ENCODE measurements at regions not wholly inside any gene's neighbourhood (a gene's known extent, or its start where the extent isn't known, plus 50 kb on each side); places are given as distances from the start of the nearest gene placed in this dataset.

DNA sequence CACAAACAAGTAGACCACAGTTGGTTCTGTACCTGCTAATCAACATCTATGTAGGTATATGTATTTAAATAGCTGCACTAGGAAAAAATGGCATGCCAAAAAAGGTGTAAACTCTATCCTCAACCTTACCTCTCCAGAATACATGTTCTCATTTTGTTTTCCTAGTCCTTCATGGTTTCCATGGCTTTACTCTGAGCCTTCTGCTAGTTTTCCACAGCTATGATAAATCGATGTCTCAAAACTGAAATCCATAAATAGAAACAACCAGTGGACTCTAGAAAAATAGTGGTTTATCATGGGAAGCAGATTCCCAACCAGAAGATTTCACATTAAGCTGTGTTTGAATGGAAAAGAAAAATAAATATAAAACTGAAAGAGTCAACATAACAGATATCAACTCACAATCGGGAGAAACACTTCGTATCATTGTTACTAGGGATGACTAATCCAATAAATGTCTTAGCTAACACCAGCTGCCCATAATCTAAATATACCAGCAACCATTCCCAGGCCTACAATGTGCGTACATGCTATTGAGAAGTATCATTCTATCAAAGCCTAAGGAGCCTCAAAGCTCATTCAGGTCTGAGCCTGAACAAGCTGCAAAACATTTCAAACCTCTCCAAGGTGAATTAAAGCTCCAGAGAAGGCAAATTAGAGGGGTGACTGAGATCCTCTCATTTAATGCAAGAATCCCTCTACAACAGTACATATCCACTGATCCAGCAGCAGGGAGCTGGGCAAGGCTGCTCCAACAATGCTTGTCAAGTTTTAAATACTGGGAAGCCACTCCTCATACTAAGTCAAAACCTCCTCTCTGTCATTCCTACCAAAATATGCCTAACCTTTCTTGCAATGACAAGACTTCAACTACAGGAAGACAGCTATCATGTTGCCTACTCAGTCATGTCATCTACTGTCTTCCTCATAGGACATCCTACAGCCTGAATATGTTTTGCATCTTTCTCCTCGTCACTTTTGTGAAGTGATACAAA lies 90.2 kb downstream of the KCTD12 start:
- no peak for DNase-seq (ENCODE audit: low read depth in 2 of 2)

DNA sequence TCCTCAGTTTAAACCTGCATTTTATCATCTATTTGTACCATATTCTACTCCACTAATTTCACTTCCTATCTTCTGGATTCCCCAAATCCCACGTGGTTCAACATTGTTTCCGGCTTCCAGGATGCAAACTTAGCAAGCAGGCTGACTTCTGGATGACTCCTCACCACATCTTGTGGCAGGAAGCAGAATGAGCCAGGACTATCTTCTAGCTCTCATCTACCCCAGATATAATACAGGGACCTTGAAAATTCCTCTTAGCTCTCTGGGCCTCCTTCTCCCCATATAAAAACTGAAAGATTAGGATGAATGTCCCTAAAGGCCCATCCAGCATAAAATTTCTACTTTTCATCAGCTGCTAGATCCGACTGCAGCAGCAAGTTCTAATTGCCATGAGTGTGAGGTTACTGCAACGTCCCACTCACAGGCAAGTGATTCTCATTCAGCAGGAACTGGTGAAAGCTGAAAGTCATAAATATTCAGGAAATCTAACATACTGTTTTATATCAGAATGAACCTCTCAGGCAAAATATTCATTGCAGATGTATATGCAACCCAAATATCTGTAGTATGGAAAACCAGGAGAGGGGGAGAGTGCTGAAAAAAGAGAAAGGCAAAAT lies 93.4 kb downstream of the KCTD12 start:
- no peak for DNase-seq (ENCODE audit: low read depth in 2 of 2)

DNA sequence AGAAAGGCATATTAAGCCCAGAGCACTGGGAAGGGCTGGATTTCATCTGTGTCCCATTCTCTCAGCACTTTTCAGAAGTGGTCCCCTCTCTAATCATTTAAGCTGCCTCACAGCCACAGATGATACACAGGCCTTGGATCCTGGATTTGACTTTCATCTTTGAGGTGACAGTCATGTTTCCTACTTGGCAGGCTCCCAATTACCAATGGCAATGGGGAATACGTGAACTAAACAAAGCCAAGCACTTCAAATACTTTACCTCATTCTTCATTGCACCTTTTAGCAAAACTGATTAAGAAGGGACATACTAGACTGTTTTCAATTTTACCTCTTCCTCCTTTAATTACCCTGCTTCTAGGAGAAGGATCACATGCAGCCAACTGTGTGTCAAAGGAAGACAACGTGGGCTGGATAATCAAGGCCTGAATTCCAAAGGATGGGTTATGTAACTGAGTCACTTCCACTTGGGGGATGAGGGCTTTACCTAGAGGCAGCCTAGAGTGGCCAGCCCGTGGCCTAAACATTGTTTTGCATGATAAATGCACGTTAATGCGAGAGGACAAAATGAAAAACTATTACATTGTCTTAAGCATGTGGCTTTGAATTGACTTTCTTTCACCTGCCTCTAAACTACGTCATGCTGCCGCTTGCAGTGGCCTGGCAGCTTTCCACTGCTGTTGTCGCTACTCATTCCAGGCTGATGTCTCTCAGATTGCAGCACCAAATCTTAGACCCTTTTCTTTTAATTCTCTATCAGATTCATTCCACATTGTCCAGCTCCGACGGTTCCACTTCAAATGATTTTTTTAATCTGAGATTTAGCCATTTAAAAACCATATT lies 95.0 kb downstream of the KCTD12 start:
- no peak for DNase-seq (ENCODE audit: low read depth in 2 of 2)

DNA sequence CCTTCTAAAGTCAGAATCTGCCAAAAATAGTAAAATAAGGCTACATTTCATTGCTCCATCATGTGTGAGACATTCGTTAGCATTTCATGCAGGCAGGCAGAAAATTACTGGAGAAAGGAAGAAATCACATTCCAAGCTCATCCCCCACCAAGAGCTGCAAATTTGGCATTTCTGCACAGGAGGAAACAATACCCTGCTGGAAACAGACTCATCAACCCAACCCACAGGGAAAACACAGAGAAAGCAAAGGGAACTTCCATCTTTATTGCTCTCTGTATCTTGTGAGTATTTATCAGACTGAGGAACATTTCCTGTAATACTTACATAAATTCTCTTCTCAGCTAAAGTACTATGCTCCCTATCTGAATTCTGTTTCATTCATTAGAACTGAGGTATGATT lies 95.7 kb downstream of the KCTD12 start:
- DNase-seq (ENCODE audit: low read depth in 2 of 2) = no peak

DNA sequence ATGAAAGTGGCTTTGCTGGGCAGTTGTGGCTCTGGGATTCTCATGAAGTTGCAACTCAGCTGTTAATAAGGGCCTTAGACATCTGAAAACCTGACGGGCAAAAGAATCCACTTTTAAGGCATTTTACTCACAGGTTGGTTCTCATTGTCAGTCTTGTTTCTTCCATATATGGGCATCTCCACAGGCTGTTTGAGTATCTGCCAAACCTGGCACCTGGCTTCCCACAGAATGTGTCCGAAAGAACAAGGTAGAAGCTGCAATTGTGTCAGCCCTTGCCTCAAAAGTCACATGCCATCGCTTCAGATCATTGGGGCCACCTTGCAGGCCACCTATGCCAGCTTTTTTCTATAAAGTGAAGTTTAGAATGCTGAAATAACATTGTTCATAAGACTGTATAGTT lies 102.4 kb downstream of the KCTD12 start:
- no peak for DNase-seq (ENCODE audit: low read depth in 2 of 2)

DNA sequence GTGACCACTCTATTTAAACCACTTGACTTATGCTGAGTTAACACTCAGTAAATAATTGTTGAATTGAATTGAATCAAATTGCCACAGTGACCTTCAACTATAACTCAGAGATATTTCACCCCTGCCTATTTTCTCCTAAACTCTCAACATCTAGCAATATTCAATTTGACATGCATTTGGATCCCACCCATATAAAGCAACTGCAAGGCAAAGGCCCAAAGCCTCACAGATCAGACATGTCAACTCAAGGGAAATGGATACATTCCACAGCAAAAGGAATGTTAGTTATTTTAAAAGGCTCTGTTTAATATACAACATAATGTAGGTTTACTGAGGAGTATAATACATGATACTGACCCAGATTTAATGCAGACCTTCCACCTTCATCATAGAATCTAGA lies 107.4 kb downstream of the KCTD12 start:
- no peak for DNase-seq (ENCODE audit: low read depth in 2 of 2)

DNA sequence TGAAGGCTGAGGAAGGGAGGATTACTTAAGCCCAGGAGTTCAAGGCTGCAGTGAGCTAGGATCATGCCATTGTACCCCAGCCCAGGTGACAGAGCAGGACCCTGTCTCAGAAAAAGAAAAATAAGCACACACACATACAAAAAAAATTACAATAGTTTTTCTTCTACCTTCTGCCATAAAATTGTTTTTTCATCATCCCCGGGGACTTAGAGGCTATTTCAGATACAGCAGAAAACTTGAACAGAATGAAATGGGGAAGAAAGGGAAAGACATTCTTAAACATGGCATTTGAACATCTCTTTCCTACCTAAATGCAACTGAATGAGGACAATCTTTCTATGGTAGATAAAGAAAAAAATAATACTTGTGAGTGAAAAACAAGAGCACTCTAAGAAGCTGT lies 109.1 kb downstream of the KCTD12 start:
- no peak for DNase-seq (ENCODE audit: low read depth in 2 of 2)

DNA sequence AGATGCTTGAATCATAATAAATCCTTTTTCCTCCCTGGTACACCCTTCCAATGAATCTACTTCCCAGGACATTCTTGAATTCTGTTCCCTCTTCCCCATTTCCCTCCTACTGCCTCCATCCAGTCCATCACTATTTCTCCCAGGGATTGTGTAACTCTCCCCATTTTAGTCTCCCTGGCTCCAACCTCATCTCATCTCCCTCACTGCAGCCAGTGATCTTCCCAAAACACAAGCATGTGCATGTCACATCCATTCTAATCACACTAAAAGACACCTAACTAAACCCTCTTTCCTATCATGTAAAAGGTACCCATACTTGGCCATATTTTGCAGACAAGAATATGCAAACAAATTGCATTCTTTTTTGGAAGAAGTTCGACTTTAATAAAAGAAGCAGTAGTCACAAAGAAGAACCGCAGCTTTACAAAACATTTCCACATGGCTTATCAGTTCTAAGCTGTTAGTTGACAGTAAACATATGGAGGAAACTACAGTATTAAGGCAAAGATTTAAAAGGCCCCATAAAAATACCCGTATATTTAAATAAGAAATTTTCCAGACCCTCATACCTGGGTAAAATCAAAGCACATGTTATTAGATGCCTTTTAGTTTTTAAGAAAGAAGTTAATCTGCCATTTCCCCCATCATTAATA lies 111.0 kb downstream of the KCTD12 start:
- DNase-seq (ENCODE audit: low read depth in 2 of 2) = no peak

DNA sequence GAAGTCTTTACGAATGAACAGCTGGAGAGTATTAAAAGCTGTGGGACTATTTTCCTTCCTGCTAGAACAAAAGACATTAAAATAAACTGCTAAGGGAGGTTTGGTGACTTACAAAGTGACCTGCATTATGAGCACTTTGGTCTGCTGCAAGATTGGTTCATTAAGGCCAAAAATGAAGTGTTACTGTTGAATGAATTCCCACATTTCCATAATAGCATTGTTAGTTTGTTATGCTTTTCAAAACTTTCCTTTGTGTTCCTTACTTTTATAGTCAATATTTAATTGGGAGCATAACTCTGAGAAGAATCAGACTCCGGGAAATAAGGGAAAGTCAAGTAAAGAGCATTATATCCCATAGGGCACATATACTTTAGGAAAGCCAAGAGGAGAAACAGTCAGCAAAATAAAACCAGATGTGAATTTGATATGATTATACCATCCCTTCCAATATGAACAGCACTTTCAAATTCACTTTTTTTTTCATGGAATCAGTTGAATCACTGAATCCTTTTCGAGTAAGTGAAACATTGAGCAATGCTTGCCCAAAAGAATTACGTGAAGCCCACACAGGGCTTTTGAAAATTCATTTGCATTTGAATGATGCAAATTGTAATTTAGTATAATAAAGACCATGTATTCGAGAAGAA lies 112.6 kb downstream of the KCTD12 start:
- no peak for DNase-seq (ENCODE audit: low read depth in 2 of 2)

DNA sequence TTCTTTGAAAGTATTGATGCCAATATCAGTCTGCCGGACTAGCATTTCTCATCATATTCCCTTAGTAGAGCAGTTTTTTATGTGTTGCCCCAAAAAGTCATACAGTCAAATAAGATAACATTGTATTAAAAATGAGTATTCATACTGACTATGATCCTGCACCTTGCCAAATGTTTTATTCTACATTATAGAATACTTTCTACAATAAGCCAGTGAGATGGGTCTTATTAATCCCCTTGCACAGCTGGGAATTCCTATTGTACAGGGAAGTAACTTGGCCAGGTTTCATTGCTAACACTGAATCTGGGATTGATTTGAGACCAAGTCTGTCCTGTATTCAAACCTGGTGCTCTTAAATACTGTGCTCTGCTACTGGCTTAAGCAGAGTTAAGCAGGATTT lies 114.0 kb downstream of the KCTD12 start:
- DNase-seq (ENCODE audit: low read depth in 2 of 2) = no peak

DNA sequence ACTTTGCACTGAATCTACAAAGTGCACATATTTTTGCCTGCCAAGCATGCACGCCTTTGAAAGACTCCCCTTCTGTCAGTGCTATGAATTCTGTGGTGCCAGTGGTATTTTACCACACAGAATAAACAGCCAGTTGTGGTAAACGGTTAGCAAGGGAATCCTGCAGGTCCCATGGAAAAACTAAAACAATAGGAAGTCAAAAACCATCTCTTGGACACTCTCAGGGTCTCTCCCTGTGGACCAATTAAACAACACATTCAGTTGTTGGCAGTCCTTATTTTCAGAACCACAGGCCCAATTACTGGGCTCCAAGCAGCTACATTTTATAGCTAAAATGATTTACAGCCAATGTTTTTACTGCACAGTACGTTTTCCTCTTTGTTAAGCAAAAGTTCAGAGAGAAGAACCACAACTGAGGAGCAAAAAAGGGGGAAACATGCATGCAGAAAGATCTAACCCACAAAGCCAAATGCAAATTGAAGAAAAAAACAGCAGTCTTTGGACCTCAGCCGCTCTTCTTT lies 116.9 kb downstream of the KCTD12 start:
- no peak for DNase-seq (ENCODE audit: low read depth in 2 of 2)

DNA sequence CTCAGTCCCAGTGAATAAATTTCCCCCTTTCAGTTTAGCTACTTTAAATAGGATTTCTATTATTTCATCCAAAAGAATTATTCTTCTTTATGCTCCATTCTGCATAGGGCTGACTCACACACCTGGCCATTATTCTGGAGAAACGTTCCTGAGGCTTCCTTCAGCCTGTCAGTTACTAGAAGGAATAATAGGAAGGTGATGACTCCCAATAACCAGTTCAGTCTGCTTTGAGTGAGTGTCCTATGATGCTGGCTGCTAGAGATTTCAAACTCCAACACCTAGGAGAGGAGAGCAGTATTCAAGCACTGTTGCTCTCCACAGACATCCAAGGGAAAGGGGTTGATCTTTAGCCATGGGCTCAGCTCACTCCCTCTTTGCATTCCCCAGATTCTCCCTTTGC lies 117.8 kb downstream of the KCTD12 start:
- no peak for DNase-seq (ENCODE audit: low read depth in 2 of 2)

DNA sequence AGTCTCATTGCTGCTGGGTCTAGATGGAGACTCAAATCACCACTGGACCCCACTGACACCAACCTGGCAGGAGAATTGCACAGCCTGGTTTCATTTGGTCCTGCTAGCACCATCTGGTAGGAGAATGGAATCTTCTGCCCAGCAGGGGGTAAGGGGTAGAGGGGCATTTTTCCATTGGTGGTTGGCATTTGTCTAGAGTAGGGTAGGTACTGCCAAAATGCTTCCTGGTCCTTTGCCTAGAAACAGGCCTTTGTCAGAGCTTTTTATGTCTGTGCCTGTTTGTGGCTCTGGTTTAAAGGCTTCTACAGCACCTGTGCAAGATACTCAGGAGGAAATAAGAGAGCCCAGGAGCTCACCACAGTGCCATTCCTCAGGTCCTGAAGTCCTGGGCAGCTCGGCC lies 121.3 kb downstream of the KCTD12 start:
- no peak for DNase-seq (ENCODE audit: low read depth in 2 of 2)

DNA sequence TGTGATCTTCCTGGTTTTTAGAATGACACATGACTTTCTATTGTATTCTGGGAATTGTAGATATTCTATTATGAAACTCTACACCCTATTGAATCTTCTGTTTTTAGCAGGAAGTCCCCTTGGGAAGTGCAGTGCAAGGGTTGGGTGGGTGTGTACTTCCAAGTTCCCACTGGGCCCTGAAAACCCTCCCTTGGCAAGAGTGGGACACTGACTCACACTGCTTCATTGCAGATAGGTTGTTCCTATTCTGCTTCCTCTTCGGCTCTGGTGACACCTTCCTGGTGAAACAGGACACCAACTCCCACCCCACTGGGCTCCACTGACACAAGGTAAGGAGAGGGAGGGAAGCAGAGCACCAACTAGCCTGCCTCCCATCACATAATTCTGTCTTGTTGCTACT lies 121.8 kb downstream of the KCTD12 start:
- no peak for DNase-seq (ENCODE audit: low read depth in 2 of 2)

DNA sequence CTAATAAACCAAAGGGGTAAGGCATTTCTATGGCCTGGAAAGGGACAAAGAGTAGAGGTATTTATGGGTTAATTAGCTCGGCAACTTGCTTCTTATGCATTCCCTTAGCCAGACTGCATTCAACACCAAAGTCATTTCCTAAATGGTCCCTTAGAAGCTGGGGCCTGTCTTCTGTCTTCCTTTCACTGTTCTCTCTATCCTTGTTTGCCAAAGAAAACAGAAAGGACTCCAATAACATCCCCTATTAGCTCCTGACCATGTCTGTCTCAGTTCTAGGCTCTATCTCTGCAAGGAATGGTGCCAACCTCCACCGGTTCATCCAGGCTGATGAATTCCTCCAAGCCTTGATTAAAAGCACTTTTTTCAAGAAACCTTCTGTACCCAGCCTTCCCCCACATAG lies 123.5 kb downstream of the KCTD12 start:
- DNase-seq (ENCODE audit: low read depth in 2 of 2) = no peak

DNA sequence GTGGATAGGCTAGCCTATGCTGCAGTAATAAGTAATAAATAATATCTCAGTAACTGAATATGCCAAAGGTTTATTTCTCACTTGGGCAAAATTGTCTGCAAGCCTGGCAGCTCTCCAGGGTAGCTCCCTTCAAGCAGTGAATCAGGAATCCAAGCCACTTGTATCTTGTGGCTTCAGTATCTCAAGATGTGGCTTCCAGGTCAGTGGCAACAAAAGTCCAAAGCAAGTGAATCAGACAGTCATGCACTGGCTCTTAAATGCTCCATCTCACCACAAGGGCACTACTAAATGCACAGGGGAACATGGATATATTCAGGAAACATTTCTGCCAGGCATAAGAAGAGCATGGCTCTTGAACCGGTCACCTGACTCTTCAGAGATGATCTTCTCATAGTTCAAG lies 126.3 kb downstream of the KCTD12 start:
- no peak for DNase-seq (ENCODE audit: low read depth in 2 of 2)

DNA sequence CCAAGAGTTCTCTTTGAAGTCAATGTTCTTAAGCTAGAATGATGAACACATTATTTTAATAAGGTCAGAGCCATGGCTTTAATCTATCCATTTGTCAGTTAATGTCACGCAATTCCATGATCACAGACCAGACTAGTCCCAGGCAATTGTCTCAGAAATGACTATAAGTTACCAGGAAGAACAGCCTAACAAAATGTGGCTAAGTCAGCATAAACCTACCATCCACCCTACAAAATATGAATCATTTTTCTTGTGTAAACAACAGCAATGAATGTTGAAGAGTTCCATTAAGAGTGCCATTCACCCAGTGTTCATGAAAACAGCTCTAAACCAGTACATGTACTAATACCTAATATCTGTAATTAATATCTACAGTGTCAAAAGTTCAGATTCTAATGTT lies 127.5 kb downstream of the KCTD12 start:
- no peak for DNase-seq (ENCODE audit: low read depth in 2 of 2)

DNA sequence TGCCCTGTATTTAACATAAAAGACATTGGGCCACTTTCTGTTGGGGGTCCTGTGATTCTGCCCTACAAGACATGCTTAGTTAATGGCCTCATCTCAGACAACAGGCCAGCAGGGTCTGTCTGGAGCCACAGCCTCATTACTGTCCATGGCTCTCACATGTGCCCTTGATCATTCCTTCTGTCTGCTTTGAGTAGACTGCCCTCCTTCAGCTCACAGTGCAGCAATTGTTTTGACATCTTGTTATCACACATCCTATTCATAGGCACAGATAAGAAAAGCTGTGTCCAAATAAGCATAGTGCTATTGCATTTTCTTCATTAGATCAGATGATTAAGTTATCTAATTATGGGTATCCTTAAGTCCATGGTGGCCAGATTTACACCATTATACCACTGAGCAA lies 127.9 kb downstream of the KCTD12 start:
- no peak for DNase-seq (ENCODE audit: low read depth in 2 of 2)

DNA sequence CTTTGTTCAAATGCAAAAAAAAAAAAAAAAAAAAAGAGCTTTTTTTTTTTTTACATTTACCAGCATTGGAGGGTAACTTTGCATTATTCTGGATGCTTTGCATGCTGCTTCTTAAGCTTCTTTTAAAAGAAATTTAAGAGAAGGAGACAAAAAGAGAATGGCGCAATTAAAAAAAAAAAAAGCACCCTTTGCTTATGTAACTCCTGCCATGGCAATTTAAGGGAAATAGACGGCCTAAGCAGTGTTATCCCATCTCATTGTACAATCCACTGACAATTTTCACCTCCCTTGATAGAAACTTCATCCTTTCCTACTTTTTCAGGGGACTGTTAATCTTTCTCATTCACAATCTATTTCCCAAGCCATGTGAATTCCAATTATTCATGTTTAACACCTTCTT lies 129.8 kb downstream of the KCTD12 start:
- DNase-seq (ENCODE audit: low read depth in 2 of 2) = no peak

DNA sequence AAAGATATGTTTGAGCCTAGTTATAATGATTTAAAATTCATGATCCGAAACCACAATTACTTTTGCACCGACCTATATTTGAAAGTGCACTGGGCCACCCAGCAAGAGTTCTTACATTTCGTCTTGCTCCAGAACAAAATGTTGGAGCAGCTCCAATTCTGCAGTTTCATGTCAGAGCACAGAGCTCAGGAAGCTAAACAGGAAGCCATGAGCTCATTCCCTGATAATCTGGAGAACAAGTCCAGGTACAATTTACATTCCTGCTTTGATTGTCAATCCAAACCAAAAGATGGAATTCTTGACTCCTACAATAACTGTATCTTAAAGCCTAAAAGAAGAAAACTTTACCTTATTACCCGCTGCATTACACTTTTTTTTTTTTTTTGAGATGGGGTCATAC lies 131.8 kb downstream of the KCTD12 start:
- no peak for DNase-seq (ENCODE audit: low read depth in 2 of 2)

DNA sequence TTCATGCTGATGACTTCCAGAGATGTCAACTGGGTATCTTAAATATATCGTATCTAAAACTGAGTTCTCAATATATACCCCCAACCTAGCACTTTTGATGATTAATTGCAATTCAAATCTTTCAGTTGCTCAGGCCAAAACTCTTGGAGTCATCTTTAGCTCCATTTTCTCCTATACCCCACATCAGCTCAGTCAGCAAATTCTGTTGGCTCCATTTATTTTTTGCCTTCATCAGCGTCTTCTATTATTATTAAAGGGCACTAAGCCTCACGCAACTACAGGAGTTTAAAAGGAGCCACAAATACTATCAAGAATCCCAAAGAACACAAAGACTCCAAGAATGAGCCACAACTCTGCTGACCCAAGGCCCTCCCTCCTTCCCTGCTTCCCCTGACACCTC lies 134.9 kb downstream of the KCTD12 start:
- DNase-seq (ENCODE audit: low read depth in 2 of 2) = no peak
